Panc1 (cell line): ENCODE measurements at regions not wholly inside any gene's neighbourhood (a gene's known extent, or its start where the extent isn't known, plus 50 kb on each side); places are given as distances from the start of the nearest gene placed in this dataset.

Experiments
- CTCF ChIP-seq: fragments of 450-650 bp; IDR thresholded peaks from 2 replicates; pipeline ENCODE4 v1.5.1; 2017; ENCODE audit warnings: mild to moderate bottlenecking
- POLR2AphosphoS5 ChIP-seq: IDR thresholded peaks from 2 replicates; pipeline ENCODE4 v1.6.1; 2012; ENCODE audit warnings: mild to moderate bottlenecking, low read depth, low read length, moderate library complexity
- SIN3A ChIP-seq: IDR thresholded peaks from 2 replicates; pipeline ENCODE4 v1.6.1; 2012; ENCODE audit warnings: low read depth, mild to moderate bottlenecking, low read length, moderate library complexity, borderline replicate concordance; ENCODE audit not compliant: insufficient read depth
- TF ChIP-seq, protein P1 (sequence below), 2 experiments: IDR thresholded peaks; 2 replicates each; pipeline ENCODE4 v1.6.1; 2011 to 2012; ENCODE audit warnings: low read depth in 2 of 2, control low read depth in 1 of 2, low read length in 1 of 2, mild to moderate bottlenecking in 1 of 2, moderate library complexity in 1 of 2; ENCODE audit not compliant: insufficient read depth in 1 of 2

DNA sequence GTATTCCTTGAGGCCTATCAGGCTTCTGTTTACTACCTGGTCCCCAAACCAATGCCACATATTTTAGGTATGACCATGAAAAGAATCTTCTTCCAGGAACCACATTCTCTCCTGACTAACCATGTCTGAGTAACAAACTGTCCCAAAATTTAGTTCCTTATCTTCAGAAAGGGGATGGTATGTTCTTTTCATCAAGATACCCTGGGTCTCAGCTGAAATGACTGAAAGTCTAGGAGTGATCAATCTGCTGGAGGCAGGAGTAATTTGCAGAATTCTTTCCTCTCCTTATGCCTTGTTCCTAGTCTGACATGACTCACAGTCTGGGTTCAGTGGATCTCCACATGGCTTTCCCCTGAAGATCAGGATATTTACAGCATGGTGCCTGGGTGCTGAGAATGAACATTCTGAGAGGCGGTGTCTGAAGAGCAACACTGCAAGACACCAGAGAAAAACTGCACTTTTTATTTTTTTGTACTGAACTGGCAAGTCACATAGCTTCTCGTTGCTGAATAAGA, 665.5 kb downstream of the TLL1 start:
- TF ChIP-seq CTCF, result no peak
- TF ChIP-seq SIN3A, result no peak
- no peak for TF ChIP-seq POLR2AphosphoS5
- TF ChIP-seq, protein P1, sequence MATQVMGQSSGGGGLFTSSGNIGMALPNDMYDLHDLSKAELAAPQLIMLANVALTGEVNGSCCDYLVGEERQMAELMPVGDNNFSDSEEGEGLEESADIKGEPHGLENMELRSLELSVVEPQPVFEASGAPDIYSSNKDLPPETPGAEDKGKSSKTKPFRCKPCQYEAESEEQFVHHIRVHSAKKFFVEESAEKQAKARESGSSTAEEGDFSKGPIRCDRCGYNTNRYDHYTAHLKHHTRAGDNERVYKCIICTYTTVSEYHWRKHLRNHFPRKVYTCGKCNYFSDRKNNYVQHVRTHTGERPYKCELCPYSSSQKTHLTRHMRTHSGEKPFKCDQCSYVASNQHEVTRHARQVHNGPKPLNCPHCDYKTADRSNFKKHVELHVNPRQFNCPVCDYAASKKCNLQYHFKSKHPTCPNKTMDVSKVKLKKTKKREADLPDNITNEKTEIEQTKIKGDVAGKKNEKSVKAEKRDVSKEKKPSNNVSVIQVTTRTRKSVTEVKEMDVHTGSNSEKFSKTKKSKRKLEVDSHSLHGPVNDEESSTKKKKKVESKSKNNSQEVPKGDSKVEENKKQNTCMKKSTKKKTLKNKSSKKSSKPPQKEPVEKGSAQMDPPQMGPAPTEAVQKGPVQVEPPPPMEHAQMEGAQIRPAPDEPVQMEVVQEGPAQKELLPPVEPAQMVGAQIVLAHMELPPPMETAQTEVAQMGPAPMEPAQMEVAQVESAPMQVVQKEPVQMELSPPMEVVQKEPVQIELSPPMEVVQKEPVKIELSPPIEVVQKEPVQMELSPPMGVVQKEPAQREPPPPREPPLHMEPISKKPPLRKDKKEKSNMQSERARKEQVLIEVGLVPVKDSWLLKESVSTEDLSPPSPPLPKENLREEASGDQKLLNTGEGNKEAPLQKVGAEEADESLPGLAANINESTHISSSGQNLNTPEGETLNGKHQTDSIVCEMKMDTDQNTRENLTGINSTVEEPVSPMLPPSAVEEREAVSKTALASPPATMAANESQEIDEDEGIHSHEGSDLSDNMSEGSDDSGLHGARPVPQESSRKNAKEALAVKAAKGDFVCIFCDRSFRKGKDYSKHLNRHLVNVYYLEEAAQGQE (IDR thresholded peaks at IDR 0.05; ENCODE audit: insufficient read depth in 1 of 2, low read depth in 2 of 2, low read length in 1 of 2), result no peak
